ENCODE measurements at regions not wholly inside any gene's neighbourhood (a gene's known extent, or its start where the extent isn't known, plus 50 kb on each side); places are given as distances from the start of the nearest gene placed in this dataset.

GRCh38 chrX:125826774-125827451 is 339.2 kb downstream of the DCAF12L2 start:
- Histone ChIP-seq H3K27ac (no peak overlapping the region), H3K36me3 (no peaks in the 10 kb centered on the region), H3K4me1 (no peaks in the 10 kb centered on the region), H3K9me3 (no peaks in the 10 kb centered on the region), H3K4me3 (no peak overlapping the region), H3K27me3 (ENCODE audit: low read depth) (no peaks in the 10 kb centered on the region)
- TF ChIP-seq CTCF (IDR thresholded peaks at IDR 0.05): no peak
- no peak for ATAC-seq
- no peak for DNase-seq
- intact Hi-C loops (cut with DNase I): no loop called here

DNA sequence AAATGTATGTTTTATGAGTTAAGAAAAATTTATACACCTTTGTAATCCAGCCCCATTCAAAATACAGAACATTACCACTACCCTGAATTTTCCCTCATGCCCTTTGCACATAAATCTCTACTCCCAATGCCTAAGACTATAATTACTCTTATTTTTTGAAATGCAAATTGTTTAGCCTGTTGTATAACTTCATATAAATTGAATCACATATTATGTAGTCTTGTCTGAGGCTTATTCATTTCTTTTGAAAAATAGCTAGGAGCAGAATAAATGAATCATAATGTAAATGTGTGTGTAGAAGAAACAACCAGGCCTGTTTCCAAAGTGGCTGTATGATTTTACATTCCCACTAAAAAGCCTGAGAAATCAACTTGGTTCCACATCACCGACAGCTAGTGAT is 319.8 kb downstream of the DCAF12L2 start:
- TF ChIP-seq CTCF (IDR thresholded peaks at IDR 0.05): no peak
- H3K27me3 ChIP-seq (ENCODE audit: low read depth): no peaks in the 10 kb centered on the region
- H3K27ac ChIP-seq: no peak overlapping the region
- no peaks in the 10 kb centered on the region for H3K36me3 ChIP-seq
- intact Hi-C loops (cut with DNase I): no loop called here
- H3K9me3 ChIP-seq: no peaks in the 10 kb centered on the region
- DNase-seq: no peak
- no peak for ATAC-seq
- H3K4me3 ChIP-seq: no peak overlapping the region
- no peaks in the 10 kb centered on the region for H3K4me1 ChIP-seq

- Histone ChIP-seq H3K27me3 (ENCODE audit: low read depth) (no peaks in the 10 kb centered on the region), H3K36me3 (no peaks in the 10 kb centered on the region), H3K4me1 (no peaks in the 10 kb centered on the region), H3K9me3 (no peaks in the 10 kb centered on the region), H3K4me3 (no peak overlapping the region), H3K27ac (no peak overlapping the region)
- TF ChIP-seq CTCF (IDR thresholded peaks at IDR 0.05): no peak
- ATAC-seq (no peak), DNase-seq (no peak)
- intact Hi-C loops (cut with DNase I): no loop called here
These were observed 315.4 kb downstream of the DCAF12L2 start for GRCh38 chrX:125850693-125851092.

DNA sequence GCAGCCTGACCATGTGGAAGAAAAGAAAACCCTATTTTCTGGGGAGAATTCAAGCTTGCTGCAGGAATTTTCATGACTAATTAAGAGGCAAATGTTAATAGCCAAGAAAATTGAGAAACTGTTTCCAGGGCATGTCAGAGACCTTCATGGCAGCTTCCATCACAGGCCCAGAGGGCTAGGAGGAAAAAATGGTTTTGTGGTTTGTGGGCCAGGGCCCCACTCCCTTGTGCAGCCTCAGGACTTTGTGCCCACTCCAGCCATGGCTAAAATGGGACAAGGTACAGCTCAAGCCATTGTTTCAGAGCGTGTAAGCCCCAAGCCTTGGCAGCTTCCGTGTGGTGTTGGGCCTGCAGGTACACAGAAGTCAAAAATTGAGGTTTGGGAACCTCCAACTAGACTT is 282.9 kb downstream of the DCAF12L2 start:
- H3K4me1 ChIP-seq: no peaks in the 10 kb centered on the region
- H3K36me3 ChIP-seq: no peaks in the 10 kb centered on the region
- DNase-seq (no peak), ATAC-seq (no peak)
- H3K9me3 ChIP-seq: no peaks in the 10 kb centered on the region
- no peak for TF ChIP-seq CTCF (IDR thresholded peaks at IDR 0.05)
- H3K4me3 ChIP-seq: no peak overlapping the region
- H3K27me3 ChIP-seq (ENCODE audit: low read depth): no peaks in the 10 kb centered on the region
- no peak overlapping the region for H3K27ac ChIP-seq
- intact Hi-C loops (cut with DNase I): no loop called here

DNA sequence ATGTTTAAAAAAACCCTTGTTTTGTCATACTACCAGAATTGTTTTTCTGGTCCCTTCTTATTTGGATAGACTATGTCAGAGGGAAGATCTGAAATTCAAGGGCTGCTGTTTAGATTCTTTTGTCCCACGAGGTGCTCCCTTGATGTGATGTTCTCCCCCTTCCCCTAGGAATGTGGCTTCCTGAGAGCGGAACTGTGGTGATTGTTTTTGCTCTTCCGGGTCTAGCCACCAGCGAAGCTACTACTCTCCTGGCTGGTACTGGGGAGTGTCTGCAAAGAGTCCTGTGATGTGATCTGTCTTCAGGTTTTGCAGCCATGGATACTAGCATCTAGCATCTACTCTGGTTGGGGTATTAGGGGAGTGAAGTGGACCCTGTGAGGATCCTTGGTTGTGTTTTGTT is 271.1 kb downstream of the DCAF12L2 start:
- Histone ChIP-seq H3K36me3 (no peaks in the 10 kb centered on the region), H3K27me3 (ENCODE audit: low read depth) (no peaks in the 10 kb centered on the region), H3K4me3 (no peak overlapping the region), H3K9me3 (no peaks in the 10 kb centered on the region), H3K4me1 (no peaks in the 10 kb centered on the region), H3K27ac (no peak overlapping the region)
- intact Hi-C loops (cut with DNase I): no loop called here
- no peak for ATAC-seq
- no peak for TF ChIP-seq CTCF (IDR thresholded peaks at IDR 0.05)
- no peak for DNase-seq

Measured in lower lobe of right lung (tissue), 2 donors.